ENCODE measurements at regions not wholly inside any gene's neighbourhood (a gene's known extent, or its start where the extent isn't known, plus 50 kb on each side); places are given as distances from the start of the nearest gene placed in this dataset.
"Not testable (repeated sequence)": the region's sequence is repeated elsewhere in the genome, so short reads cannot be mapped to it uniquely, and the experiment has no call there.

GRCh38 chr2:52463457-52463856, 1304.1 kb upstream of the CHAC2 start:
- DNase-seq (ENCODE audit: low spot score) = no peak

- DNase-seq (ENCODE audit: low spot score) = no peak
Measured at GRCh38 chr2:52456561-52457377, 1310.8 kb upstream of the CHAC2 start.

GRCh38 chr2:52454962-52455361, 1312.6 kb upstream of the CHAC2 start:
- DNase-seq (ENCODE audit: low spot score) = no peak

- DNase-seq (ENCODE audit: low spot score) = no peak
Measured at GRCh38 chr2:52452201-52452600, 1315.4 kb upstream of the CHAC2 start.

- no peak for DNase-seq (ENCODE audit: low spot score)
Measured at GRCh38 chr2:52445686-52446085, 1321.9 kb upstream of the CHAC2 start.

- no peak for DNase-seq (ENCODE audit: low spot score)
Measured at GRCh38 chr2:52431352-52431760, 1336.2 kb upstream of the CHAC2 start.

GRCh38 chr2:52429740-52430139, 1337.9 kb upstream of the CHAC2 start:
- DNase-seq (ENCODE audit: low spot score) = no peak

- no peak for DNase-seq (ENCODE audit: low spot score)
Measured at GRCh38 chr2:52429171-52429570, 1338.4 kb upstream of the CHAC2 start.

- DNase-seq (ENCODE audit: low spot score) = no peak
Measured at GRCh38 chr2:52428224-52428623, 1339.4 kb upstream of the CHAC2 start.

- no peak for DNase-seq (ENCODE audit: low spot score)
Measured at GRCh38 chr2:52423655-52424054, 1343.9 kb upstream of the CHAC2 start.

GRCh38 chr2:52423111-52423510, 1344.5 kb upstream of the CHAC2 start:
- no peak for DNase-seq (ENCODE audit: low spot score)

GRCh38 chr2:52416340-52416739, 1351.3 kb upstream of the CHAC2 start:
- no peak for DNase-seq (ENCODE audit: low spot score)

GRCh38 chr2:52414561-52415295, 1352.9 kb upstream of the CHAC2 start:
- DNase-seq (ENCODE audit: low spot score) = no peak

- DNase-seq (ENCODE audit: low spot score) = not testable (repeated sequence)
Measured at GRCh38 chr2:52409308-52410118, 1358.1 kb upstream of the CHAC2 start.

GRCh38 chr2:52405980-52406379, 1361.6 kb upstream of the CHAC2 start:
- no peak for DNase-seq (ENCODE audit: low spot score)

- DNase-seq (ENCODE audit: low spot score) = no peak
Measured at GRCh38 chr2:52404866-52405265, 1362.7 kb upstream of the CHAC2 start.

- DNase-seq (ENCODE audit: low spot score) = no peak
Measured at GRCh38 chr2:52404046-52404445, 1363.6 kb upstream of the CHAC2 start.

- DNase-seq (ENCODE audit: low spot score) = no peak
Measured at GRCh38 chr2:52402128-52402527, 1365.5 kb upstream of the CHAC2 start.

- DNase-seq (ENCODE audit: low spot score) = no peak
Measured at GRCh38 chr2:52396836-52397235, 1364.9 kb upstream of the NRXN1 start.

GRCh38 chr2:52395912-52396311, 1364.0 kb upstream of the NRXN1 start:
- DNase-seq (ENCODE audit: low spot score) = no peak

GRCh38 chr2:52391621-52392020, 1359.7 kb upstream of the NRXN1 start:
- DNase-seq (ENCODE audit: low spot score) = no peak

- DNase-seq (ENCODE audit: low spot score) = no peak
Measured at GRCh38 chr2:52390651-52391050, 1358.7 kb upstream of the NRXN1 start.
